ENCODE measurements at regions not wholly inside any gene's neighbourhood (a gene's known extent, or its start where the extent isn't known, plus 50 kb on each side); places are given as distances from the start of the nearest gene placed in this dataset.

DNA sequence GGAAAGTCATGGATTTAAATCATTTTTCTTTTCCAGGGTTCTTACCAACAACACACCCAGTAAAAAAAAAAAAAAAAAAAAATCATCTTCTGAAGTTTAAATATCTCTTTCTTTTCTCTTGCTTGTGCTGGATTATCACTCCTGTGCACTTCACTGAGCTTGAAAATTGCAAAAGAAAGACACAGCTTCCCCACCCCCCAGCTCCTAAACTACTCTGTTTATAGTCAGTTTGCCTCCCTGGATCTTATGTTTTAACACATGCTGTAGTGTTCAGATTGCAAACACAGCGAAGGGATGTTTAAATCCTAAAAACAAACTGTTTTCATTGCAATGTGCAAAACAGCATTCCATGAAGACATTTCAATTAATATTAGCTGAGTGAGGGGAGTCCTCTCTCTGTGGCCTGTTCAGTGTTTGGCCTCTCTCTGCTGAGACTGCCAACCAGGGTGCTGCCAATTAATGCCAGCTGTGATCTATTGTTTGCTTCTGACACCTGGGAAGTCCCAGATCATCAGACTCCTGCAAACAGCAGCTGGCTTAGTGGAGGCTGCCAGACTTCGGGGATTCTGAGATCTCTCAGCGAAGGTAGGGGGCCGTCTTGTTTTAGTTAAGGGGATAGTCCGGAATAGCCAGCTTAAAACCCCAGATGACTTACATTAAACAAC, 171.1 kb upstream of the PITX2 start:
- TF ChIP-seq, protein P1, sequence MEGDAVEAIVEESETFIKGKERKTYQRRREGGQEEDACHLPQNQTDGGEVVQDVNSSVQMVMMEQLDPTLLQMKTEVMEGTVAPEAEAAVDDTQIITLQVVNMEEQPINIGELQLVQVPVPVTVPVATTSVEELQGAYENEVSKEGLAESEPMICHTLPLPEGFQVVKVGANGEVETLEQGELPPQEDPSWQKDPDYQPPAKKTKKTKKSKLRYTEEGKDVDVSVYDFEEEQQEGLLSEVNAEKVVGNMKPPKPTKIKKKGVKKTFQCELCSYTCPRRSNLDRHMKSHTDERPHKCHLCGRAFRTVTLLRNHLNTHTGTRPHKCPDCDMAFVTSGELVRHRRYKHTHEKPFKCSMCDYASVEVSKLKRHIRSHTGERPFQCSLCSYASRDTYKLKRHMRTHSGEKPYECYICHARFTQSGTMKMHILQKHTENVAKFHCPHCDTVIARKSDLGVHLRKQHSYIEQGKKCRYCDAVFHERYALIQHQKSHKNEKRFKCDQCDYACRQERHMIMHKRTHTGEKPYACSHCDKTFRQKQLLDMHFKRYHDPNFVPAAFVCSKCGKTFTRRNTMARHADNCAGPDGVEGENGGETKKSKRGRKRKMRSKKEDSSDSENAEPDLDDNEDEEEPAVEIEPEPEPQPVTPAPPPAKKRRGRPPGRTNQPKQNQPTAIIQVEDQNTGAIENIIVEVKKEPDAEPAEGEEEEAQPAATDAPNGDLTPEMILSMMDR (IDR thresholded peaks at IDR 0.05; ENCODE audit: insufficient read depth, low read length, poor library complexity, severe bottlenecking) = no peak
- TF ChIP-seq EZH2phosphoT487 (conservative IDR thresholded peaks at IDR 0.05; ENCODE audit: low read length) = no peak
